Right lobe of liver (tissue), 6 donors: ENCODE measurements at regions not wholly inside any gene's neighbourhood (a gene's known extent, or its start where the extent isn't known, plus 50 kb on each side); places are given as distances from the start of the nearest gene placed in this dataset.
"Not testable (repeated sequence)": the region's sequence is repeated elsewhere in the genome, so short reads cannot be mapped to it uniquely, and the experiment has no call there.

Experiments used
- ATAC-seq, 4 donors: fragments of 200-7000 bp; cut with Tn5 transposase; one replicate each; pipeline ENCODE4 v1.9.1; 2020; ENCODE audit warnings: mild to moderate bottlenecking in 4 of 4, moderate library complexity in 4 of 4
- DNase-seq, 3 donors: peaks; one replicate each; pipeline ENCODE4 v3.0.0-alpha.2; 2020
- H3K27ac ChIP-seq, 3 donors: fragments of 200-600 bp; one replicate each; pipeline ENCODE4 v1.8.0; 2022
- H3K27me3 ChIP-seq, 2 donors: fragments of 200-600 bp; one replicate each; pipeline ENCODE4 v1.8.0; 2022
- H3K36me3 ChIP-seq, 4 donors: fragments of 200-600 bp; sonication (generic) in 1 of 4; one replicate each; pipeline versions ENCODE4 v1.5.1 to v1.8.0; 2017 to 2022; ENCODE audit warnings: control low read depth in 1 of 4
- H3K4me1 ChIP-seq, 4 donors: fragments of 200-600 bp; sonication (generic) in 1 of 4; one replicate each; pipeline versions ENCODE4 v1.5.1 to v1.8.0; 2017 to 2022; ENCODE audit warnings: control low read depth in 1 of 4
- H3K4me3 ChIP-seq, 3 donors: fragments of 200-600 bp; one replicate each; pipeline ENCODE4 v1.8.0; 2022
- H3K9me3 ChIP-seq, 4 donors: fragments of 200-600 bp; sonication (generic) in 1 of 4; one replicate each; pipeline versions ENCODE4 v1.5.1 to v1.8.0; 2017 to 2022; ENCODE audit warnings: control low read depth in 1 of 4
- POLR2A ChIP-seq: fragments of 450-650 bp; IDR thresholded peaks from one replicate; pipeline ENCODE4 v1.6.1; 2017; ENCODE audit warnings: antibody characterized with exemption, mild to moderate bottlenecking
- WGBS: methylation state at CpG from one replicate; pipeline ENCODE4 v1.1.6; 2018; ENCODE audit warnings: low coverage, low lambda C conversion rate; ENCODE audit not compliant: insufficient coverage; ENCODE audit errors: missing lambda C conversion rate; 5-methylcytosine and 5-hydroxymethylcytosine counted together
- intact Hi-C, 2 donors: fragments of 100-400 bp; cut with DNase I; formaldehyde crosslinking; loops; one replicate each; pipeline versions ENCODE4 v1.11.2 to v1.14.1; 2022
- TF ChIP-seq, protein P1 (sequence below), 4 donors: fragments of 200-600 bp in 3 of 4; fragments of 450-650 bp in 1 of 4; IDR thresholded peaks; one replicate each; pipeline versions ENCODE4 v1.5.1 to v1.8.0; 2016 to 2022; ENCODE audit warnings: antibody characterized with exemption in 4 of 4, mild to moderate bottlenecking in 2 of 4
- donor health status: DM: no; HTN: yes; CAD: no.
- donor health status: DM: no; HTN: no; CAD: no.
- donor health status: DM: no; HTN: no; CAD: no.
- donor health status: DM: no; HTN: yes; CAD: no.
- donor health status: DM: no; HTN: yes; CAD: no.

DNA sequence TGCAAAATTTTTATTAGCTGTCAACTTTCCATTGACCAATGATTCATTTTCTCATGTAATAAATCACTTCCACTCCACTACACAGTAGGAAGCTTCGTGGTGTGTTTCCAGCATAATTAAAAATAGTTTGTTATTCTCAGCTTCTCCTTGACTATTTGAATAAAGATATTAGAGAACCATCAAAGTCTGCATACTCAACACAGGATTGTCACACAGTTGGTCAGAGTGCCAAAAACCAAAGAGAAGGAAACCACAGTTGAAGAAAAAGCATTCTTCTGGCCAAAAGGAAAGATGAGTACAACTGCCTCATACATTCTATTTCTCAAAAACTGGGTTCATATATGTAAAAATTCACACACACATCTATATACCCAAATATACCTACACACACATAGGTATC is 455.1 kb upstream of the HSF2 start:
- Histone ChIP-seq H3K27ac (no peak overlapping the region), H3K4me3 (no peak overlapping the region), H3K4me1 (no peaks in the 10 kb centered on the region), H3K27me3 (no peaks in the 10 kb centered on the region), H3K36me3 (no peaks in the 10 kb centered on the region), H3K9me3 (no peaks in the 10 kb centered on the region)
- ATAC-seq (no peak), DNase-seq (no peak)
- WGBS: 19% methylated on average over 1 of the region's 1 CpG
- intact Hi-C loops: no loop called here
- TF ChIP-seq, protein P1, sequence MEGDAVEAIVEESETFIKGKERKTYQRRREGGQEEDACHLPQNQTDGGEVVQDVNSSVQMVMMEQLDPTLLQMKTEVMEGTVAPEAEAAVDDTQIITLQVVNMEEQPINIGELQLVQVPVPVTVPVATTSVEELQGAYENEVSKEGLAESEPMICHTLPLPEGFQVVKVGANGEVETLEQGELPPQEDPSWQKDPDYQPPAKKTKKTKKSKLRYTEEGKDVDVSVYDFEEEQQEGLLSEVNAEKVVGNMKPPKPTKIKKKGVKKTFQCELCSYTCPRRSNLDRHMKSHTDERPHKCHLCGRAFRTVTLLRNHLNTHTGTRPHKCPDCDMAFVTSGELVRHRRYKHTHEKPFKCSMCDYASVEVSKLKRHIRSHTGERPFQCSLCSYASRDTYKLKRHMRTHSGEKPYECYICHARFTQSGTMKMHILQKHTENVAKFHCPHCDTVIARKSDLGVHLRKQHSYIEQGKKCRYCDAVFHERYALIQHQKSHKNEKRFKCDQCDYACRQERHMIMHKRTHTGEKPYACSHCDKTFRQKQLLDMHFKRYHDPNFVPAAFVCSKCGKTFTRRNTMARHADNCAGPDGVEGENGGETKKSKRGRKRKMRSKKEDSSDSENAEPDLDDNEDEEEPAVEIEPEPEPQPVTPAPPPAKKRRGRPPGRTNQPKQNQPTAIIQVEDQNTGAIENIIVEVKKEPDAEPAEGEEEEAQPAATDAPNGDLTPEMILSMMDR (IDR thresholded peaks at IDR 0.05): no peak
- no peak for TF ChIP-seq POLR2A

DNA sequence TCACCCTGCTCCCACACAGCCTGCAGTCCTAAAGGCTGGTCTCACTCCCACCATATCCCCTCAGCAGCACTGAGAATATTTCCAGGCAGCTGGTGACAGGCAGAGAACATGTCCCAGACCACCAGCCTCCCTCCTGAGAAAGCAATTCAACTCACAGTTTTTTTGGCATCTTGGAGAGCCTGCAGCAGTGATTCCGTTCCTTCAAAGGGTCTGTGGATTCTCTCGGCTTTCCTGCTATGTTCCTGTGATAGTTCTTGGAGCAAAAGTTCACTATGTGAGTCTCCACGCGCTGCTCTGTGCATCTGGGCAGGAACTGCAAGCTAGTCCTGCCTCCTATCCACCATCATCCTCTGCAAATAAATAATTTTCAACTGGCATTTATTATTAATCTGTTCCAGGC is 448.3 kb upstream of the HSF2 start:
- Histone ChIP-seq H3K9me3 (no peaks in the 10 kb centered on the region), H3K4me3 (no peak overlapping the region), H3K36me3 (no peaks in the 10 kb centered on the region), H3K27ac (no peak overlapping the region), H3K27me3 (no peaks in the 10 kb centered on the region), H3K4me1 (no peaks in the 10 kb centered on the region)
- intact Hi-C loops: no loop called here
- no peak for TF ChIP-seq POLR2A
- TF ChIP-seq, protein P1 (IDR thresholded peaks at IDR 0.05): no peak
- 55% methylated on average over 3 of the region's 4 CpGs for WGBS
- DNase-seq (no peak), ATAC-seq (no peak)

- no peaks in the 10 kb centered on the region for H3K4me1 ChIP-seq
- H3K27me3 ChIP-seq: no peaks in the 10 kb centered on the region
- ATAC-seq: no peak
- H3K4me3 ChIP-seq: no peak overlapping the region
- intact Hi-C loops: no loop called here
- H3K36me3 ChIP-seq: no peaks in the 10 kb centered on the region
- H3K9me3 ChIP-seq: no peaks in the 10 kb centered on the region
- H3K27ac ChIP-seq: no peak overlapping the region
- no peak for TF ChIP-seq POLR2A
- TF ChIP-seq, protein P1 (IDR thresholded peaks at IDR 0.05): no peak
- DNase-seq: no peak
- WGBS: 63% methylated on average over 2 of the region's 5 CpGs
Observed at GRCh38 chr6:121951918-121952379, 447.5 kb upstream of the HSF2 start.

DNA sequence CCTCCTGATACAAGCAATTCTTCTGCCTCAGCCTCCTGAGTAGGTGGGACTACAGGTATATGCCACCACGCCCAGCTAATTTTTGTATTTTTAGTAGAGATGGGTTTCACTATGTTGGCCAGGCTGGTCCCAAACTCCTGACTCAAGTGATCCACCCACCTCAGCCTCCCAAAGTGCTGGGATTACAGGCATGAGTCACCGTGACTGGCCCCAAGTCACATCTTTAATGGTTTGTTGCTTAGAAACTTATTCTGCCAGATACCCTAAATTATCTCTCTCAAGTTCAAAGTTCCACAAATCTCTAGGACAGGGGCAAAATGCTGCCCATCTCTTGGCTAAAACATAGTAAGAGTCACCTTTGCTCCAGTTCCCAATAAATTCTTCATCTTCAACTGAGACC is 444.1 kb upstream of the HSF2 start:
- H3K4me3 ChIP-seq, DNase-seq, intact Hi-C loops, H3K27ac ChIP-seq, H3K4me1 ChIP-seq, ATAC-seq, H3K9me3 ChIP-seq, H3K36me3 ChIP-seq, H3K27me3 ChIP-seq: not testable (repeated sequence)
- WGBS: 18% methylated on average over 2 of the region's 2 CpGs

- H3K4me1 ChIP-seq: no peaks in the 10 kb centered on the region
- H3K27me3 ChIP-seq: no peaks in the 10 kb centered on the region
- DNase-seq (no peak), ATAC-seq (no peak)
- WGBS: 35% methylated on average over 2 of the region's 2 CpGs
- no peaks in the 10 kb centered on the region for H3K36me3 ChIP-seq
- no peaks in the 10 kb centered on the region for H3K9me3 ChIP-seq
- no peak overlapping the region for H3K27ac ChIP-seq
- TF ChIP-seq POLR2A: no peak
- no peak overlapping the region for H3K4me3 ChIP-seq
- intact Hi-C loops: no loop called here
Observed at GRCh38 chr6:121956782-121957181, 442.7 kb upstream of the HSF2 start.

GRCh38 chr6:121959501-121959900 is 440.0 kb upstream of the HSF2 start:
- DNase-seq (no peak), ATAC-seq (no peak)
- Histone ChIP-seq H3K27me3 (no peaks in the 10 kb centered on the region), H3K9me3 (no peaks in the 10 kb centered on the region), H3K36me3 (no peaks in the 10 kb centered on the region), H3K27ac (no peak overlapping the region), H3K4me1 (no peaks in the 10 kb centered on the region), H3K4me3 (no peak overlapping the region)
- intact Hi-C loops: no loop called here
- no peak for TF ChIP-seq POLR2A
- TF ChIP-seq, protein P1 (IDR thresholded peaks at IDR 0.05): no peak
- WGBS: 19% methylated on average over 5 of the region's 5 CpGs
